Right atrium auricular region (tissue), 2 donors: ENCODE measurements at regions not wholly inside any gene's neighbourhood (a gene's known extent, or its start where the extent isn't known, plus 50 kb on each side); places are given as distances from the start of the nearest gene placed in this dataset.
A peak's percentile ranks its signal among the peaks of the same experiment; 100 is the strongest.

ENCODE experiments used
- DNase-seq: peaks from one replicate; pipeline ENCODE4 v3.0.0-alpha.2; 2019; ENCODE audit warnings: low spot score
- H3K27ac ChIP-seq, 2 donors: fragments of 200-600 bp; sonication (generic); 1 replicate in 1 of 2; 2 replicates in 1 of 2; pipeline ENCODE4 v1.5.1; 2016 to 2019
- H3K27me3 ChIP-seq, 2 donors: fragments of 200-600 bp; sonication (generic); one replicate each; pipeline versions ENCODE4 v1.5.1 to v1.6.0; 2017 to 2019
- H3K36me3 ChIP-seq: fragments of 200-600 bp; sonication (generic); one replicate; pipeline ENCODE4 v1.5.1; 2016
- H3K4me1 ChIP-seq, 2 donors: fragments of 200-600 bp; sonication (generic); one replicate each; pipeline versions ENCODE4 v1.5.1 to v1.6.0; 2017 to 2019
- H3K4me3 ChIP-seq, 2 donors: fragments of 200-600 bp; sonication (generic); 1 replicate in 1 of 2; 2 replicates in 1 of 2; pipeline ENCODE4 v1.5.1; 2017 to 2019; ENCODE audit warnings: mild to moderate bottlenecking in 1 of 2, moderate library complexity in 1 of 2
- H3K9me3 ChIP-seq, 2 donors: fragments of 200-600 bp; sonication (generic); one replicate each; pipeline ENCODE4 v1.5.1; 2019
- CTCF ChIP-seq, 2 donors: fragments of 200-600 bp; sonication (generic); IDR thresholded peaks; one replicate each; pipeline ENCODE4 v1.5.1; 2019; ENCODE audit warnings: antibody characterized with exemption in 2 of 2

DNA sequence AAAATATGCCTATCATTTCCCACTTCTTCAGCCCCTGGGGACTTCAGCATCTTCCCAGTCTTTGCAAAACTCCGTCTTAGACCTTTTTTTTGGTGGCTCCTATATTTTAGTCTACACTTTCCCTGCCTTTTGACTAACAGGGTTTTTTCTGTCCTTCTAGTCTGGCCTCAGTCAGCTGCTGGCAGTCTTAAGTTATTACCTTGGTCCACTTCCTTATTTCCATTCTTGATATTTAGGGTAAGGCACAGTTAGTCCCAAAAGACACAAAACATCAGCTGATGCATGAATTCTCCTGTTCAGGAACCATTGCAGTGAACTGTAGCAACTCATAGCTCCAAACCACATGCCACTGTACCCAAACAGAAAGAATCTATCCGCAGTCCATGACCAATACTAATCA is 234.6 kb upstream of the RFC3 start:
- no peaks in the 10 kb centered on the region for H3K4me1 ChIP-seq
- H3K4me3 ChIP-seq = no peak overlapping the region
- no peaks in the 10 kb centered on the region for H3K36me3 ChIP-seq
- H3K27ac ChIP-seq = no peak overlapping the region
- H3K9me3 ChIP-seq = no peaks in the 10 kb centered on the region
- no peak for TF ChIP-seq CTCF (IDR thresholded peaks at IDR 0.05)
- no peak for DNase-seq
- no peaks in the 10 kb centered on the region for H3K27me3 ChIP-seq

DNA sequence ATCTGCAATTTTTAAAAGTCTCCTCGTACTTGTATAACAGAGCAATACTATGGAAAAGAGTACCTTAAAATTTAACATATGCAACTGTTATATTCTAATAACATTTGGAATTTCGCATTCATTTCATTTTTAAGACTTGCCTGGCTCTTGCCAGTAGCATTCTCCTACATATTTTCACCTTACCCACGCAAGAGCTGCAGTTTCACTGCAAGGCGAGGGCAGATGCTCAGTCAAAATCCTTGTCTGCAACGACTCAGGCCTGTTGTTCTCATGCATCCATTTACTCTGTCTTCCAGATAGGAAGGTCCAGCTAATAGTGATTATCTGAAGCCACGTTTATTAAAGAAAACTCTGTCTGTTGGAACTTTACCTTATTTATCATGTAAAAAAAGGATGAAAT is 227.0 kb upstream of the RFC3 start:
- Histone ChIP-seq H3K4me3 (no peak overlapping the region), H3K9me3 (no peaks in the 10 kb centered on the region), H3K4me1 (no peaks in the 10 kb centered on the region), H3K27me3 (no peaks in the 10 kb centered on the region), H3K36me3 (no peaks in the 10 kb centered on the region), H3K27ac (no peak overlapping the region)
- TF ChIP-seq CTCF (IDR thresholded peaks at IDR 0.05) = no peak
- DNase-seq = no peak

DNA sequence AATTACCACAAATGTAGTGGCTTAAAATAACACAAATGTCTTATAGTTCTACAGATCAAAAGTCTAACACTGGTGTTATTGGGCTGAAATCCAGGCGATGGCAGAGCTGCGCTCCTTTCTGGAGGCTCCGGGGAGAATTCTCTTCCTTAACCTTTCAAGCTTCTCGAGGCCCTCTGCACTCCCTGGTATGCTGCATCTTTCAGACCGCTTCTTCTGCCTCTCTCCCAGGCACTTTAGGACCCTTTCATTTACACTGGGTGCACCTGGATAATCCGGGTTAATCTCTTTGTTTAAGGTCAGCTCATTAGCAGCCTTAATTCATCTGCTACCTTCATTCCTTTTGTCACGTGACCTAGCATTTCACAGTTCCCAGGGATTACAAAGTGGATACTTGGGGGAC is 211.3 kb upstream of the RFC3 start:
- H3K27ac ChIP-seq = no peak overlapping the region
- DNase-seq = no peak

DNA sequence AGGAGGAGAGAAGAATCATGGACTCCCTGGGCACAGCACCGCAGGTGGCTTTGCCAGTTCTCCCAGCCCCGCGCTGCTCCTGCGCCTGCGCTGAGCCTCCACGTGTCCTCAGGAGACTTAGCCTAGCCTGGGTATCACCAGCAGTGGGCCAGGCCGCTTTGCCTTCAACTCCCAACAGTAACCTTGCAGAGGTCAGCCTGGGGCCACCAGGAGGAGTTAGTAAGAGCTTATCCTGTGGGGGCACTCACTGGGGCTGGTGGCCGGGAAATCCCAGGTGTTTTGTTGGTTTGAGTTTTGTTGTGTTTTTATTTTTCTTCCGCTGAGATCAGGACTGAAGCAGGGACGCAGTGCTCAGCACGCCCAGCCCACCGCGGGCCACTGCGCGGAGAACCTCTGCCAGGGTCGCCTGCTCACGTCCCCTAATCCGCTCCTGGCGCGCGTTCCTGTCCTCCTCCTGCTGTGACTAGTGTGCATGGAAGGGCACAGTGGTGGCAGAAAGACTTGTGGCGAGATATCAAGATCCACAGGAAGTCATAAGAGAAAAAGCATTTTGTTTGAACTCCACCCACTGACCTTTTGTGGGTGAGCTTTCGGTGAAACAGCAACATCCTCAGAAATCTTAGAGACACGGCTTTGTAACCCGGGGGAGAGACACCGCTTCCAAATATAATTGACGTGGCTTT is 207.4 kb upstream of the RFC3 start:
- TF ChIP-seq CTCF (IDR thresholded peaks at IDR 0.05) = peak in 1 of 2 donors; percentile 15
- peak overlapping the region; percentile 86 to 91 for H3K27ac ChIP-seq
- H3K9me3 ChIP-seq = no peaks in the 10 kb centered on the region
- peak; percentile 69 for DNase-seq
- H3K4me3 ChIP-seq = peak overlapping the region; percentile 7 to 44
- H3K27me3 ChIP-seq = no peaks in the 10 kb centered on the region
- H3K36me3 ChIP-seq = no peaks in the 10 kb centered on the region
- H3K4me1 ChIP-seq = peaks cover 0 to 31% of the 10 kb centered on the region in 2 donors

More for the DNA sequence above, 211.3 kb upstream of the RFC3 start:
- Histone ChIP-seq H3K36me3 (no peaks in the 10 kb centered on the region), H3K27me3 (no peaks in the 10 kb centered on the region), H3K4me1 (peaks cover 0 to 18% of the 10 kb centered on the region in 2 donors), H3K9me3 (no peaks in the 10 kb centered on the region), H3K4me3 (no peak overlapping the region)
- TF ChIP-seq CTCF (IDR thresholded peaks at IDR 0.05) = no peak

- Histone ChIP-seq H3K27ac (peak overlapping the region; percentile 86 to 91), H3K27me3 (no peaks in the 10 kb centered on the region), H3K9me3 (no peaks in the 10 kb centered on the region), H3K4me3 (peak overlapping the region; percentile 7 to 44), H3K4me1 (peaks cover 0 to 31% of the 10 kb centered on the region in 2 donors), H3K36me3 (no peaks in the 10 kb centered on the region)
- peak; percentile 68 for DNase-seq
- no peak for TF ChIP-seq CTCF (IDR thresholded peaks at IDR 0.05)
Observed at GRCh38 chr13:33611121-33611805, 206.7 kb upstream of the RFC3 start.
